Astrocyte of the cerebellum (primary cell): ENCODE measurements at regions not wholly inside any gene's neighbourhood (a gene's known extent, or its start where the extent isn't known, plus 50 kb on each side); places are given as distances from the start of the nearest gene placed in this dataset.

Experiments used
- DNase-seq: peaks from one replicate; pipeline ENCODE4 v3.0.0-alpha.2; 2011; ENCODE audit warnings: low read depth
- H3K4me3 ChIP-seq: 2 replicates; pipeline ENCODE4 v1.5.1; 2011; ENCODE audit warnings: mild to moderate bottlenecking, low read depth, low read length, moderate library complexity
- in situ Hi-C: cut with HindIII; loops from 2 replicates; pipeline ENCODE4 v1.10.0; 2017; ENCODE audit warnings: low sequenced_read_pairs
- TF ChIP-seq, protein P1 (sequence below): IDR thresholded peaks from 2 replicates; pipeline ENCODE4 v1.5.1; 2012; ENCODE audit warnings: low read length, low read depth, moderate library complexity, mild to moderate bottlenecking; ENCODE audit errors: missing control alignments

DNA sequence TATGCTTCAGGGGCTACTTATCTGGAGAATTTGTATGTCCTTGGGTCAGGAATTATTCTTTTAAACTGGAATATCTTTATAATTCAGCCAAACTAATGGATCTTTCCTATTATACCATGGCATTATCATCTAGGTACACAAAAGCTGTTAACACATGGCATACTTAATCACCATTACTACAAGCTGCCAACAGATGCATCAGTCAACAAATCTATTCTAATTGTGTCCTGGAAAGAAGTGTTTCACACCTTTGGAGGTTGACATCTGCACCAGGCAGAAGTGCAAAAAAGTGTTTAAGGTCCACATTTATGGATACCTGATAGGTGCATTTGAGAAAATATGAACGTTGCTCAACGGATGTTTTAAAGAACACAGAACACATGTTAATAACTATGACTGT lies 470.2 kb upstream of the ADGRL2 start:
- TF ChIP-seq, protein P1, sequence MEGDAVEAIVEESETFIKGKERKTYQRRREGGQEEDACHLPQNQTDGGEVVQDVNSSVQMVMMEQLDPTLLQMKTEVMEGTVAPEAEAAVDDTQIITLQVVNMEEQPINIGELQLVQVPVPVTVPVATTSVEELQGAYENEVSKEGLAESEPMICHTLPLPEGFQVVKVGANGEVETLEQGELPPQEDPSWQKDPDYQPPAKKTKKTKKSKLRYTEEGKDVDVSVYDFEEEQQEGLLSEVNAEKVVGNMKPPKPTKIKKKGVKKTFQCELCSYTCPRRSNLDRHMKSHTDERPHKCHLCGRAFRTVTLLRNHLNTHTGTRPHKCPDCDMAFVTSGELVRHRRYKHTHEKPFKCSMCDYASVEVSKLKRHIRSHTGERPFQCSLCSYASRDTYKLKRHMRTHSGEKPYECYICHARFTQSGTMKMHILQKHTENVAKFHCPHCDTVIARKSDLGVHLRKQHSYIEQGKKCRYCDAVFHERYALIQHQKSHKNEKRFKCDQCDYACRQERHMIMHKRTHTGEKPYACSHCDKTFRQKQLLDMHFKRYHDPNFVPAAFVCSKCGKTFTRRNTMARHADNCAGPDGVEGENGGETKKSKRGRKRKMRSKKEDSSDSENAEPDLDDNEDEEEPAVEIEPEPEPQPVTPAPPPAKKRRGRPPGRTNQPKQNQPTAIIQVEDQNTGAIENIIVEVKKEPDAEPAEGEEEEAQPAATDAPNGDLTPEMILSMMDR = no peak
- H3K4me3 ChIP-seq = no peak overlapping the region
- in situ Hi-C loops = no loop called here
- no peak for DNase-seq

DNA sequence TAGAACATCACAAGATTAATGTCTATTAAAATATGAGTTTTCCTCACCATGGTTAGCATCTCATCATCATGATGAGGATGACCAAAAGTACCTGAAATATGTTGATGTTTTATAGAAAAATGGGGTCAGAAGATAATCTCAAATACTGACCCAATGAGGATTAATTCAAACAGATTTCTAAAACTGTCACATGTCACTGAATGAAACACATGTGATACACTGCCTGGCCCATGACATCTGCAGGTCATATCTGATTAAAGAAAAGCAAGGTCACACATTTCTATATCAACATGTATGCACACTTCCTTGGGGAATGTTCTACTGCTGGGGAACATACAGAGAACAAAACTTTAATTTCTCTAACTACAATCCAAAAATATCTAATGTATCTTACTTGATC lies 470.6 kb upstream of the ADGRL2 start:
- TF ChIP-seq, protein P1 = no peak
- H3K4me3 ChIP-seq = no peak overlapping the region
- no peak for DNase-seq
- in situ Hi-C loops = no loop called here

DNA sequence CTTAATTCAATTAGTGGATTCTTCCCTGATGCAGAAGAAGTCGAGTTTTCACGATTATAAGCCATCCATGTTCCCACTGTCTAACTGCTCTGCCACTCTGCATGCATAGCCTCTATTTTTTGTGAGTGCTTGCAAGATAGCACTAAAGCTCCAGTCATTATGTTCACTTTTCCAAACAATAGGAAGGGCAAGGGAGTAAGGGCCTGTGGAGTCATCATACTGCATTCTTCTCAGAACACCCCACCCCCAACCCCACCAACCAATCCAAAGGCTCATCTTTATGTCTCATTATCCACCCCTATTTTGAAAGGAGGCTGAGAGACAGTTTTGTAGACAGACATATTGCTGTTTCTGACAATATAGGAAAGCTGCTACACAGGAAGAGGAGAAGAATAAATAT lies 471.7 kb upstream of the ADGRL2 start:
- in situ Hi-C loops = no loop called here
- H3K4me3 ChIP-seq = no peak overlapping the region
- no peak for DNase-seq
- TF ChIP-seq, protein P1 = no peak

DNA sequence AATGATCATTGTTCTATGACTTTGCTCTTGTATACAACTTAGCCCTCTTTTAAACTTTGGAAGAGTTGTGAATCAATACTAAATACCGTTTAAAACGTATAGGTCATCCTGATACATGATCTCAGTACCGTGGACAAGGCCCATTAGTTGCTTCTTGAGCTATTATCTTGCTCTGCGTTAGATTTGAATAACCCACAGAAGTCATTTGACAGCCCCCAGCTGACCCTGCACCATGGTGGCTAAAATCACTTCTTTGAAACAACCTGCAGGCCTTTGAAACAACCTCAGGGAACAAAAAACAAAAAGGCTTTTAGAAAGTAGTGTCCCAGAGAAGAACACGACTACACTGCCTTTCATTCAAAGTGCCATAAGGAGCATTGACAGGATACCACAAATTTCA lies 473.0 kb upstream of the ADGRL2 start:
- H3K4me3 ChIP-seq = no peak overlapping the region
- DNase-seq = no peak
- TF ChIP-seq, protein P1 = no peak
- in situ Hi-C loops = no loop called here

DNA sequence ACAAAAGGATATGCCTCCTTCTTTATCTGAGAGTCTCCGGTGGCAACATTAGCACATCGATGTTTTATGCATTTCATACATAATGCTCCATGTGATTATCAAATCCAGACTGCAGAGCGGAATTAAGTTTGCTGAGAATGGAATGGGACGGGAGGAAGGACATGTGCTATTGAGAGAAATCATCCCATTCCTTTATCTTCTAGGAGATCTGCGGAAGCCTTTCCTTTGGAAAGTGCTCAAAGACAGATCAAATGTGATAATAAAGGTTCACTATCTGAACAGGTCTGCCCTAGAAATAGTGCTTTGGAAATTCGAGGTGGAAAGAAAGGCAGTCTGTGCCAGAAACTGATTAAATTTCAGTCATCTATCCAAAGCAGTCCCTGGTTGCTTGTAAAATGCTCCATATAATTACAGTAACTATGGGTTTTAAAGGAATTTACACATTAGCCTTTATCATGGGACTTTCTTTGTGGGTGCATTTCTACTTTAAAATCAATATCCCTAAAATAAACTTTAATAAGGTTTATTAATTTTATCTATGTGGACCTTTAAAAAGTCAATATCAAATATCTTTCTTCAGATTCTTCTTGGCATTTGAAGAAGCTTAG lies 473.5 kb upstream of the ADGRL2 start:
- in situ Hi-C loops = no loop called here
- DNase-seq = no peak
- H3K4me3 ChIP-seq = no peak overlapping the region
- TF ChIP-seq, protein P1 = no peak

DNA sequence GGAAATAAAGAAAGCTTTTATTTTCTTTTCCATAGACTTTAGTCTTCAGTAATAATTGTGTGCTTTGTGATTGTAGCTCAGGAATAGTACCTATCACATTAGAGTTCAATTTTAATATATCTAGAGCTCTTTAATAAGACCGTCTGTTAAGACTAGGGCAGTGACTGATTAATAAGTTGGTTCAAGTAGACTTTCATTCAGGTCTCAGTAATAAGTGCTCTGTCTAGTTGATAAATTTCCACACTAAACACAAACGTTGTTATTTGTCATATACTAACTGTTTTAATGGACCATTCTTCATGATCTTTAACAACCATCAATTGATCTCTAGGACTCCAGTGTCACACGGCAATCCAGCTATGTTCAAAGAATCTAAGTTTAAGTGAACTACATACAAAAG lies 474.5 kb upstream of the ADGRL2 start:
- no peak overlapping the region for H3K4me3 ChIP-seq
- DNase-seq = no peak
- in situ Hi-C loops = no loop called here
- TF ChIP-seq, protein P1 = no peak
